ENCODE measurements at regions not wholly inside any gene's neighbourhood (a gene's known extent, or its start where the extent isn't known, plus 50 kb on each side); places are given as distances from the start of the nearest gene placed in this dataset.

DNA sequence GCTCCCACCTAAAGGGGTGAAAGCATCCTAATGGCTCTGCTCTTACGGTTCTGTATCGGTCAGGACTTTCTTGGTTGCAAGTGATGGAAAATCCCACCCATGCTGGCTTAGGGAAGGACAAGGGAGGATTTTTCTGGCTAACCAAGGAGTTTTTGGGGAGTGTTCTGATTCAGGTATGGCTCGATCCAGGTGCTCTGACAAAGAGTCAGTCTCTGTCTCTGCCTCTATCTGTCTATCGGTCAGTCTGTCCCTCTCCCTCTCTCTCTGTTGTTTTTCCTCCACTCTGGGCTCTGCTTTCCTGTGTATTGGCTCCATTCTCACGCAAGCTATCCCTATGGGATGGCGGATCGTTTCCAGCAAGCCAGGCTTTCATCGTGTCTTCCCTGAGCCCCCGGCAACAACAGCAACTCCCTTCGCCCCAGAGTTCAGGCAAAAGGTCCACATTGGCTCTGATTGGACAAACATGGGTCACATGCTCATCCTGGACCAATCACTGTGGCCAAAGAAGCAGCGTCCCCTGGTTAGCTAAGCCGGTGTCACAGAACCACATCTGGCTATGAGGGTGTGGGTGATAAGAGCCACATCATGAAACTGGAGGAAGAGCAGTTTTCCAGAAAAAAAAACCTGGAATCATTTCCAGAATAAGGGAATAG is 160.3 kb downstream of the BMP7 start:
- in situ Hi-C loops (cut with MboI; ENCODE audit: low pct_ligation_motif_present in 1 of 4, low pct_unique_long_range_greater_than_20kb in 1 of 4, low sequenced_read_pairs in 3 of 4), result no loop called here
- intact Hi-C loops (cut with DNase I; ENCODE audit: low total_unique reads), result no loop called here
- Histone ChIP-seq H3K27me3 (no peaks in the 10 kb centered on the region), H3K4me1 (peaks cover 0 to 8% (median 0%) of the 10 kb centered on the region in 4 donors), H3K9me3 (no peaks in the 10 kb centered on the region), H3K36me3 (no peaks in the 10 kb centered on the region), H3K27ac (no peak overlapping the region), H3K4me3 (no peak overlapping the region)
- no peak for DNase-seq
- WGBS, 2 donors (ENCODE audit: low coverage in 1 of 2), result 80 to 84% methylated on average over 5 to 12 of the region's 12 CpGs
- TF ChIP-seq POLR2A (IDR thresholded peaks at IDR 0.05), result no peak
- no peak for TF ChIP-seq EP300 (IDR thresholded peaks at IDR 0.05; ENCODE audit: low read depth)
- TF ChIP-seq, protein P1, sequence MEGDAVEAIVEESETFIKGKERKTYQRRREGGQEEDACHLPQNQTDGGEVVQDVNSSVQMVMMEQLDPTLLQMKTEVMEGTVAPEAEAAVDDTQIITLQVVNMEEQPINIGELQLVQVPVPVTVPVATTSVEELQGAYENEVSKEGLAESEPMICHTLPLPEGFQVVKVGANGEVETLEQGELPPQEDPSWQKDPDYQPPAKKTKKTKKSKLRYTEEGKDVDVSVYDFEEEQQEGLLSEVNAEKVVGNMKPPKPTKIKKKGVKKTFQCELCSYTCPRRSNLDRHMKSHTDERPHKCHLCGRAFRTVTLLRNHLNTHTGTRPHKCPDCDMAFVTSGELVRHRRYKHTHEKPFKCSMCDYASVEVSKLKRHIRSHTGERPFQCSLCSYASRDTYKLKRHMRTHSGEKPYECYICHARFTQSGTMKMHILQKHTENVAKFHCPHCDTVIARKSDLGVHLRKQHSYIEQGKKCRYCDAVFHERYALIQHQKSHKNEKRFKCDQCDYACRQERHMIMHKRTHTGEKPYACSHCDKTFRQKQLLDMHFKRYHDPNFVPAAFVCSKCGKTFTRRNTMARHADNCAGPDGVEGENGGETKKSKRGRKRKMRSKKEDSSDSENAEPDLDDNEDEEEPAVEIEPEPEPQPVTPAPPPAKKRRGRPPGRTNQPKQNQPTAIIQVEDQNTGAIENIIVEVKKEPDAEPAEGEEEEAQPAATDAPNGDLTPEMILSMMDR (IDR thresholded peaks at IDR 0.05), result no peak
- TF ChIP-seq POLR2AphosphoS5 (IDR thresholded peaks at IDR 0.05), result no peak

DNA sequence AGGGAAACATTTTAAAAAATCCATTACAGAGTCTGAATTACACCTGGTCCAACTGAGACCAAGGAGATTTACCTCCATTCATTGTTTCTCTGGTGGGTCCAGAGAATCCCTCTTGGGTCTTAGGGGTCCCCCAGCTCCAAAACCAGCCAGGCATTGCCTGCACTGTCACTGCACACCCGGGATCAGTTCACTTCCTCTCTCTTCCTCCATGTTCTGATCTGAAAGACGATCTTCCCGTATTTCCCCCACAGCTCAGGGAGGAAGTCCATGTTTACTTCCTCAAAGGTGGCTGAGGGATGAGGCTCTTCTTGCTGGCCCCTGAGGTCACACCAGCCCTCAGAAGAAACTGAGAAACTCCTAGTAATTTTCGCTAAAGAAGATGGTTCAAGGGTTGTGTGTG is 159.7 kb downstream of the BMP7 start:
- H3K27me3 ChIP-seq, result no peaks in the 10 kb centered on the region
- TF ChIP-seq POLR2AphosphoS5 (IDR thresholded peaks at IDR 0.05) (no peak), POLR2A (IDR thresholded peaks at IDR 0.05) (no peak), EP300 (IDR thresholded peaks at IDR 0.05; ENCODE audit: low read depth) (no peak)
- TF ChIP-seq, protein P1 (IDR thresholded peaks at IDR 0.05), result no peak
- DNase-seq, result no peak
- no peaks in the 10 kb centered on the region for H3K36me3 ChIP-seq
- intact Hi-C loops (cut with DNase I; ENCODE audit: low total_unique reads) (no loop called here), in situ Hi-C loops (cut with MboI; ENCODE audit: low pct_ligation_motif_present in 1 of 4, low pct_unique_long_range_greater_than_20kb in 1 of 4, low sequenced_read_pairs in 3 of 4) (no loop called here)
- H3K27ac ChIP-seq, result no peak overlapping the region
- H3K9me3 ChIP-seq, result no peaks in the 10 kb centered on the region
- 27% methylated on average over 4 of the region's 4 CpGs; no CpG with 5 or more reads in 1 of the 2 donors for WGBS, 2 donors (ENCODE audit: low coverage in 1 of 2)
- H3K4me1 ChIP-seq, result peaks cover 0 to 8% (median 0%) of the 10 kb centered on the region in 4 donors
- no peak overlapping the region for H3K4me3 ChIP-seq

- H3K4me3 ChIP-seq, result no peak overlapping the region
- H3K36me3 ChIP-seq, result no peaks in the 10 kb centered on the region
- no peaks in the 10 kb centered on the region for H3K27me3 ChIP-seq
- TF ChIP-seq POLR2AphosphoS5 (IDR thresholded peaks at IDR 0.05) (no peak), POLR2A (IDR thresholded peaks at IDR 0.05) (no peak), EP300 (IDR thresholded peaks at IDR 0.05; ENCODE audit: low read depth) (no peak)
- TF ChIP-seq, protein P1 (IDR thresholded peaks at IDR 0.05), result no peak
- no peak overlapping the region for H3K27ac ChIP-seq
- no peak for DNase-seq
- peaks cover 0 to 8% (median 0%) of the 10 kb centered on the region in 4 donors for H3K4me1 ChIP-seq
- WGBS, 2 donors (ENCODE audit: low coverage in 1 of 2), result 79 to 90% methylated on average over 9 to 13 of the region's 13 CpGs
- in situ Hi-C loops (cut with MboI; ENCODE audit: low pct_ligation_motif_present in 1 of 4, low pct_unique_long_range_greater_than_20kb in 1 of 4, low sequenced_read_pairs in 3 of 4) (no loop called here), intact Hi-C loops (cut with DNase I; ENCODE audit: low total_unique reads) (no loop called here)
- no peaks in the 10 kb centered on the region for H3K9me3 ChIP-seq
Measured at GRCh38 chr20:57107208-57107607, 159.2 kb downstream of the BMP7 start.

DNA sequence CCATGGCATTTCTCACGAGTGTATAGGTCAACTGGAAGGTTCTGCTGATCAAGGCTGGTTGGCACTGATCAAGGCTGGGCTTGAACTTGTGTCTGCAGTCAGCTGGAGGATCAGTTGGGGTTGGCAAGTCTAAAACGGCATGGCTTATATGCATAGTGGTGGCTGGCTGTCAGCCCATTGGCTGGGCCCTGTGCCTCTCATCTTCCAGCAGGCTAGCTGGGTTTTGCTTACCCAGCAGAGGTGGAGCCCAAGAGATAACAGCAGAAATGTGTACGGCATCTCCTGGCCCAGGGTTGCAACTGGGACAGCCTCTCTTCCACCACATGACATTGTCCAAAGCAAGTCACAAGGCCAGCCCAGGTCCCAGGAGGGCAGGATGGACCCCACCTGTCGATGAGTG is 158.2 kb downstream of the BMP7 start:
- no peak overlapping the region for H3K27ac ChIP-seq
- WGBS, 2 donors (ENCODE audit: low coverage in 1 of 2), result 44 to 50% methylated on average over 1 to 3 of the region's 4 CpGs

More for the DNA sequence above, 158.2 kb downstream of the BMP7 start:
- Histone ChIP-seq H3K9me3 (no peaks in the 10 kb centered on the region), H3K27me3 (no peaks in the 10 kb centered on the region), H3K36me3 (no peaks in the 10 kb centered on the region), H3K4me3 (no peak overlapping the region), H3K4me1 (peaks cover 0 to 8% (median 0%) of the 10 kb centered on the region in 4 donors)
- intact Hi-C loops (cut with DNase I; ENCODE audit: low total_unique reads) (no loop called here), in situ Hi-C loops (cut with MboI; ENCODE audit: low pct_ligation_motif_present in 1 of 4, low pct_unique_long_range_greater_than_20kb in 1 of 4, low sequenced_read_pairs in 3 of 4) (no loop called here)
- no peak for TF ChIP-seq POLR2A (IDR thresholded peaks at IDR 0.05)
- DNase-seq, result no peak
